Epithelial cell of esophagus (primary cell): ENCODE measurements at regions not wholly inside any gene's neighbourhood (a gene's known extent, or its start where the extent isn't known, plus 50 kb on each side); places are given as distances from the start of the nearest gene placed in this dataset.

Source experiments
- DNase-seq: peaks from one replicate; pipeline ENCODE4 v3.0.0; 2010; ENCODE audit warnings: low read depth
- H3K4me3 ChIP-seq: 2 replicates; pipeline ENCODE4 v1.5.1; 2011; ENCODE audit warnings: mild to moderate bottlenecking, low read length, control low read depth
- TF ChIP-seq, protein P1 (sequence below): IDR thresholded peaks from 2 replicates; pipeline ENCODE4 v1.5.1; 2011; ENCODE audit warnings: low read depth, mild to moderate bottlenecking, low read length, control low read depth, inconsistent platforms; ENCODE audit not compliant: insufficient read depth; ENCODE audit errors: missing control alignments

DNA sequence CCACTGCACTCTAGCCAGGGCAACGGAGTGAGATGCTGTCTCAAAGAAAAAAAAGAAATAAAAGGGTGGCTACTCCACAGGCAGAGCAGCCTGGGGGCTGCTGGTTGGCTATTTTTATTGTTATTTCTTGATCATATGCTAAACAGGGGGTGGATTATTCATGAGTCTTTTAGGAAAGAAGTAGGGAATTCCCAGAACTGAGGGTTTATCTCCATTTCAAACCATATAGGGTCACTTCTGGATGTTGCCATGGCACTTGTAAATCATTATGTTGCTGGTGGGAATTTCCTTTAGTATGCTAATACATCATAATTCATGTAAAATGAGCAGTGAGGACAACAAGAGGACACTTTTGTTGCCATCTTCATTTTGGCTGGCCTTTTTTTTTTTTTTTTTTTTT lies 52.1 kb upstream of the GHITM start:
- no peak overlapping the region for H3K4me3 ChIP-seq
- TF ChIP-seq, protein P1, sequence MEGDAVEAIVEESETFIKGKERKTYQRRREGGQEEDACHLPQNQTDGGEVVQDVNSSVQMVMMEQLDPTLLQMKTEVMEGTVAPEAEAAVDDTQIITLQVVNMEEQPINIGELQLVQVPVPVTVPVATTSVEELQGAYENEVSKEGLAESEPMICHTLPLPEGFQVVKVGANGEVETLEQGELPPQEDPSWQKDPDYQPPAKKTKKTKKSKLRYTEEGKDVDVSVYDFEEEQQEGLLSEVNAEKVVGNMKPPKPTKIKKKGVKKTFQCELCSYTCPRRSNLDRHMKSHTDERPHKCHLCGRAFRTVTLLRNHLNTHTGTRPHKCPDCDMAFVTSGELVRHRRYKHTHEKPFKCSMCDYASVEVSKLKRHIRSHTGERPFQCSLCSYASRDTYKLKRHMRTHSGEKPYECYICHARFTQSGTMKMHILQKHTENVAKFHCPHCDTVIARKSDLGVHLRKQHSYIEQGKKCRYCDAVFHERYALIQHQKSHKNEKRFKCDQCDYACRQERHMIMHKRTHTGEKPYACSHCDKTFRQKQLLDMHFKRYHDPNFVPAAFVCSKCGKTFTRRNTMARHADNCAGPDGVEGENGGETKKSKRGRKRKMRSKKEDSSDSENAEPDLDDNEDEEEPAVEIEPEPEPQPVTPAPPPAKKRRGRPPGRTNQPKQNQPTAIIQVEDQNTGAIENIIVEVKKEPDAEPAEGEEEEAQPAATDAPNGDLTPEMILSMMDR = no peak
- no peak for DNase-seq

DNA sequence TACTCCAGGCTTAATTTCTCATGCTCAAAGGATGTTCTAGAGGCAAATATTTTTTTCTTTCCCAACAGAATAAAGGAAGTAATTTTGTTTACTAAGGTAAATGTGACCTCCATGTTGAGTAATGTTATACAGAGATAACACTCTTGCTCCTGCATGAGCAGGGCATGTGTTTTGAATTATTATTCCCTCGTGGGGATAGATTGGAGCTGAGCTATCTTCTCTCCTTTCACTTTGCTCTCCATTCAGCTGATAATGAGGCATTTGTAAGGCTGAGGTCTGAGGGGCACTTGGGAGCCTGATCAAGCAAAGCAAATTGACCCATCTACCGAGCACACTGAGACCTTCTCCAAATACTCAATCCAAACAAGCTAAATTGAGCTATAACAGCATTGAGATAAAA lies 50.7 kb upstream of the GHITM start:
- DNase-seq = no peak
- TF ChIP-seq, protein P1 = no peak
- no peak overlapping the region for H3K4me3 ChIP-seq

DNA sequence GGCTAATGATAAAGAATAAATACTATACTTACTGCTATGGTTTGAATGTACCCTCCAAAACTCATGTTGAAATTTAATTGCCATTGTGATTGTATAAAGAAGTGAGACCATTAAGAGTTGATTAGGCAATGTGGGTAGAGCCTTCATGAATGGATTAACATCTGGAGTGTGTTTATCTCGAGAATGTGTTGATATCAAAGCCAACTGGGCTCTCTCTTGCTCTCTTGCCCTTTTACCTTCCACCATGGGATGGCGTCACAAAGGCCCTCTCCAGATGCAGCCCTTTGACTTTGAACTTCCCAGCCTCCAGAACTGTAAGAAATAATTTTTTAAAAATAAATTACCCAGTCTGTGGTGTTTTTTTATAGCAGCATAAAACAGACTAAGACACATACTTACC lies 50.1 kb upstream of the GHITM start:
- TF ChIP-seq, protein P1 = no peak
- no peak overlapping the region for H3K4me3 ChIP-seq
- DNase-seq = no peak
